HG02840 (cell line): ENCODE measurements at regions not wholly inside any gene's neighbourhood (a gene's known extent, or its start where the extent isn't known, plus 50 kb on each side); places are given as distances from the start of the nearest gene placed in this dataset.
"Not testable (repeated sequence)": the region's sequence is repeated elsewhere in the genome, so short reads cannot be mapped to it uniquely, and the experiment has no call there.

ENCODE experiments used
- ATAC-seq: cut with Tn5 transposase; IDR thresholded peaks from one replicate; pipeline ENCODE4 v1.9.1; 2021; ENCODE audit warnings: mild to moderate bottlenecking, moderate library complexity, moderate number of reproducible peaks; ENCODE audit not compliant: unreplicated experiment, low FRiP score

DNA sequence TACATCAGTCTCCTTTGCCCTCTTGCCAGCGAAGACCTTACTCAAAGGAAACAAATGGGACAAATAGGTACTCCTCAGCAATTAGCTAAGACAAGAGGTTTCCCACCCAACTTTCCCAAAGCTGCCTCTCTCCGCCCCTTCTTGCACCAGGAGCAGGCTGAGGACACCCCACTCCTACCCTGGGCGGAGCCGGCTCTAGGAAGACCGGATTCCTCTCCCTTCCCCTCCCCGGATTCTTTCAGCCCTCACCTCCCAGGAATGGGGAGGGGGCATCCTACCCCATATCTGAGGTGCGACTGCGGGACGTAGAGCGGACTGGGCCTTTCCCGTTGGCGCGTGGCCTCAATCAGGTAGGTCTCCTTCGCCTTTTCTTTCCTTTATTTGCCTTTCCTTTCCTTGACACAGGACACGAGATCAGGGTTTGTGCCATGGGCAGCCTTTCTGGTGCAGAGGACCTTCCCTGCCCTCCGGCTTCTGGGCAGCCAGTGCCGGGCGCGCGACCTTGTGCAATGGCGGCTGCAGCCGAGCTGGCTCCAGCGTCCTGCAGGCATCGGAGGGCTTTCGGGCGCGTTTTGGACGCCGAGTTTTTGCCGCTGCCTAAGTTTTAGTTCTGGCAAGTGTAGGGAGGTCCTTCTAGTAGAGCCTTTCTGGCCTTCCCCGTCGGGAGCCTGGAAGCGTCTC, 279.9 kb downstream of the PLS3 start:
- ATAC-seq, result not testable (repeated sequence)

DNA sequence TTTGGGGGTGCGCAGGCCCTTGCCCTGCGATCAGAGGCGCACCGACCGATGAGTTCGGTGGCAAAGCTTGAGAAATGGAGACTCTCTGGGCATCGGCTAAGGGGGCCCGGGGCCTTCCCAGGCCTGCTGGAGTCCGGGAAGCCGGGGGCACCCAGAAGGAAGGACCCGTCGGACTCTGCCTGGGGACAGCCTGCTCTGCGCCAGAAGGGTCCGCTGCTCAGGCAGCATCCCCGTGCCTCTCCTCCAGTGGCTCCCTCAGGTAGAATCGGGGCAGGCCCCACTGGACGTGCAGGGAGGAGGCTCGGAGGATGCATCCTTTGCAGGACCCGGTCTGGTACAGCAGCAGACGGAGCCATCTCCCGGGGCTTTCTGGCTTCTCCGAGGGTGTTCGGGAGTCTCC, 290.0 kb downstream of the PLS3 start:
- ATAC-seq, result not testable (repeated sequence)

DNA sequence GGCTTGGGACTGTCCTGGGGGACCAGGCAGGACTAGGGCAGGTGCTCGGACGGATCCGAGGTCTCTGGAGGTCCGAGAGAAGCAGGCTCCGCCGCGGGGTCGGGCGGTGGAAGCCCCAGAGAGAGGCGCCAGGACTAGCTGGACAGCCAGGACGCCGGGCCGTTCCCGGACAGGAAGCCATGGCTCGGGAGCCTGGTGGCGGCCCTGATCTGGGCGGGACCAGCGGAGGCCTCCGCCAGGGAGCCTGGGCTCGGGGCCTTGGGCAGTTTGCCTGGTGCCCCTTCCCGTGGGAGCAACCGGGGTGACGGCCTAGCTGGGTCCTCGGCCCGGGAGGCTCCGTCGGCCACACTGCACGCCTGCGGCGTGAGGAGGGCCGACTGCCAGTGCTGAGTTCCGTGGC, 292.3 kb downstream of the PLS3 start:
- not testable (repeated sequence) for ATAC-seq

DNA sequence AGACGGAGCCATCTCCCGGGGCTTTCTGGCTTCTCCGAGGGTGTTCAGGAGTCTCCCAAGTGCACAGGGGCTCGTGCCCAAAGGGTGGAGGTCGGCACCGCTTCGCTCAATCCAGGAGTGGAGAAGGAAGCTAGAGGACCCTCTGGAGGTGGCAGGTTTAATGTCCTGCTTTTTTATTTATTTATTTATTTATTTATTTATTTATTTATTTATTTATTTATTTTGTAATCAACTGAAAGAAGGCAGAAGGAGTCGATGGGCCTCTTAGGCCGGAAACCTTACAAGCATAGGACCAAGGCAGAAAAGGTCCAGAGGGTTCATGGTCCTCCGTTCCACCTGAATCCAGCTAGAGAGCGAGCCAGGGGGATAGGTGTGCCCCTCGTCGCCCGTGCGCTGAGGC, 289.4 kb upstream of the AGTR2 start:
- not testable (repeated sequence) for ATAC-seq

DNA sequence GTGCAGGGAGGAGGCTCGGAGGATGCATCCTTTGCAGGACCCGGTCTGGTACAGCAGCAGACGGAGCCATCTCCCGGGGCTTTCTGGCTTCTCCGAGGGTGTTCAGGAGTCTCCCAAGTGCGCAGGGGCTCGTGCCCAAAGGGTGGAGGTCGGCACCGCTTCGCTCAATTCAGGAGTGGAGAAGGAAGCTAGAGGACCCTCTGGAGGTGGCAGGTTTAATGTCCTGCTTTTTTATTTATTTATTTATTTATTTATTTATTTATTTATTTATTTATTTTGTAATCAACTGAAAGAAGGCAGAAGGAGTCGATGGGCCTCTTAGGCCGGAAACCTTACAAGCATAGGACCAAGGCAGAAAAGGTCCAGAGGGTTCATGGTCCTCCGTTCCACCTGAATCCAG, 286.4 kb upstream of the AGTR2 start:
- not testable (repeated sequence) for ATAC-seq

DNA sequence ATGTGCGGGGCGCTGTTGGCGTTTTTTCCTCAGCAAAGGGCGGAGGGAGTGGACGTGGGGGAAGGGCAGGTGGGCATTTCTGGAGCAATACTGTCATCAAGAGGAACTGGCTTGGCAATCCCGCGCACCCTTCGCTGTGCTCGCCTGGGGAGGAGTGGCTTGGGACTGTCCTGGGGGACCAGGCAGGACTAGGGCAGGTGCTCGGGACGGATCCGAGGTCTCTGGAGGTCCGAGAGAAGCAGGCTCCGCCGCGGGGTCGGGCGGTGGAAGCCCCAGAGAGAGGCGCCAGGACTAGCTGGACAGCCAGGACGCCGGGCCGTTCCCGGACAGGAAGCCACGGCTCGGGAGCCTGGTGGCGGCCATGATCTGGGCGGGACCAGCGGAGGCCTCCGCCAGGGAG, 282.5 kb upstream of the AGTR2 start:
- not testable (repeated sequence) for ATAC-seq

DNA sequence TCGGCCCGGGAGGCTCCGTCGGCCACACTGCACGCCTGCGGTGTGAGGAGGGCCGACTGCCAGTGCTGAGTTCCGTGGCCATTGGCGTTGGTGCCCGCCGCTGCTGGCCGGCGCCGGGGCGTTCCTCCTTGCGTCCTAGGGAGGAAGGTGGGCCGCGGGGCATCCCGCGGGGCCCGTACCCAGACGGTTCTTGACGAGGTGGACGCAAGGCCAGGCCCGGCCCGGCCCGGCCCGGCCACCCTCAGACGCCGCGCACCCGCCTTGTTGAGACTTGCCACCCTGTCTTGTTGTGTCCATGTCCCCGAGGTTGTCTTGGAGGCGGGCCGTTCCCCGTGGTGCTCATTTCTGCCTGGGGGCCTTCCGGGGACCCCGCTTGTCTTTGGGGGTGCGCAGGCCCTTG, 282.0 kb upstream of the AGTR2 start:
- ATAC-seq, result not testable (repeated sequence)

DNA sequence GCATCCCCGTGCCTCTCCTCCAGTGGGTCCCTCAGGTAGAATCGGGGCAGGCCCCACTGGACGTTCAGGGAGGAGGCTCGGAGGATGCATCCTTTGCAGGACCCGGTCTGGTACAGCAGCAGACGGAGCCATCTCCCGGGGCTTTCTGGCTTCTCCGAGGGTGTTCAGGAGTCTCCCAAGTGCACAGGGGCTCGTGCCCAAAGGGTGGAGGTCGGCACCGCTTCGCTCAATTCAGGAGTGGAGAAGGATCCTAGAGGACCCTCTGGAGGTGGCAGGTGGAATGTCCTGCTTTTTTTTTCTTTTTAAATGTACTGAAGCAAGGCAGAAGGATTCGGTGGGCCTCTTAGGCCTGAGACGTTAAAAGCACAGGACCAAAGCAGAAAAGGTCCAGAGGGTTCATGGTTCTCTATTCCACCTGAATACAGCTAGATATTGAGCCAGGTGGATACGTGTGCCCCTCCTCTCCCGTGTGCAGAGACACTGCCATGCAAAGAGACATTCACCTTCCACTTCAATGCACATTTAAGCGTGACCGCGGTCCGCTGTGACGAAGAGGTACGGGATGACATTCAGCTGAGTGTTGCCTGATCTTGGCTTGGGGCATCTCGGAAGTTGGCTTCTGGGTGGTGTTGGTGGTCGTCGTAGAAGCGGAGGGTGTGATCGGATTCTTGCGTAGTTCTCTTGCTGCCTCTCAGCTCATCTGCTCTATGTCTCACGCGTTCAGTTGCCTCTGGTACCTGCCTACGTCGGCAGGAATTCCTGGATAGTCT, 281.2 kb upstream of the AGTR2 start:
- ATAC-seq, result no peak

DNA sequence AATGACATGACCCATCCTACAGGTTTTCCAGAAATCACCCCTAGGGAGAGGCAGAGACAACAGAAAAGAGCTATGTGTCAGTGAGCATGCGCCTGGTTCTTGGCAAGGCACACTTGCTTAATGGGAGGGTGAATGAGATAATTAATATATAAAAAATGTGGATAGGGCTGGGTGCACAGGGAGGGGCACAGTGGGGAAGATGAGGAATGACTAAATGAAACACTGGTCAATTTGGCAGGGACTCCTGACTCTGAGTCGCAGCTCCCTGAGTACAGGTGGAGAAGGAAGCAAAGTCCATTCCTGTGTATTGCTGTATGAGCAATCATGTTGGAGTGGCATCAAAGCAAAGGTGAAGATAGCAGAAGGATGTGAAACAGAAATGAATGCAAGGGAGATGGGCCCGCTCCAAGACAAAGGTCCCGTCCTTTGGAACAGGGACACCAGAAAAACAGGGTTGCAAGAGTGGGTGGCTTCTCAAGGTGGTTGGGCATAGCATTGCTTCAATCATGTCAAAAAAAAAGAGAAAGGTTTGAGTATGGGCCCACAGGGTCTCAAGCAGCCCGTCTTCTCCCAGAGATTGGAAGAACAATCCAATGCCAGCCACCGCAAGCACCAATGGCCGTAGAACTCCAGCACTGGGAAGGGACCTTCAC, 278.4 kb upstream of the AGTR2 start:
- ATAC-seq, result no peak

DNA sequence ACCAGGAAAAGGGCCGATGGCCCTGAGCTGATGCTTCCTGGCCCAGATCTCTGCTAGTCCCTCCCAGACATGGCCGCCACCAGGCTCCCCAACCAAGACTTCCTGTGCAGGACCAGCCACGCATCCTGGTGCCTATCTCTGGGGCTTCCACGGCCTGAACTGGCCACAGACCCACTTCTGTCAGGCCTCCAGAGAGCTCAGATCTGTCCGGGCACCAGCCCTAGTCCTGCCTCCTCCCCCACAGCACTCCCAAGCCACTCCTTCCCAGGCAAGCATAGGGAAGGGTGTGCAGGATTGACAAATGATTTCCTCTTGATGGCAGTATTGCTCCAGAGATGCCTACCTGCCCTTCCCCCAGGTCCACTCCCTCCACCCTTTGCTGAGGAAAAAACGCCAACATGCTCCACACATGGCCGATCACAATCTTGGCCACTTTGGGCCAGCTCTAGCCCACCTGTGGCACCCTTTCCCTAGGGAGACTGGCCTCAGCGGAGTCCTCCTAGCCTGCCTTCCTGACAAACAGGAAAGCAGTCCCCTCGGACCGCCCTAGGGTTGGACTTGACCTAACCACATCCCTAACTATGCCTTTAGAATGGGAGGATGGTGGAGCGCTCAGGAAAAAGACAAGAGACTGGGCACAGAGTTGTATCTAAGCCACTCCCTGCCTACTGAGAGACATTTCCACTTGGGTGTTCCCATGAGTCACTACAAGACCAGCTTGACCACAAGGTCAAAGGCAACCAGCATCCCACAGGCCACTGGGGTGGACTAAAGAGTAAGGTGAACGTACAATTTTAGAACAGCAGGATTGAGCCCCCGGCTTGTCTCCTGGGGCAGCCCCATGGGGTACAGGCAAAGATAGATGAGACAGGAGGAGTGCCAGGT, 277.5 kb upstream of the AGTR2 start:
- peak; percentile 60 for ATAC-seq

DNA sequence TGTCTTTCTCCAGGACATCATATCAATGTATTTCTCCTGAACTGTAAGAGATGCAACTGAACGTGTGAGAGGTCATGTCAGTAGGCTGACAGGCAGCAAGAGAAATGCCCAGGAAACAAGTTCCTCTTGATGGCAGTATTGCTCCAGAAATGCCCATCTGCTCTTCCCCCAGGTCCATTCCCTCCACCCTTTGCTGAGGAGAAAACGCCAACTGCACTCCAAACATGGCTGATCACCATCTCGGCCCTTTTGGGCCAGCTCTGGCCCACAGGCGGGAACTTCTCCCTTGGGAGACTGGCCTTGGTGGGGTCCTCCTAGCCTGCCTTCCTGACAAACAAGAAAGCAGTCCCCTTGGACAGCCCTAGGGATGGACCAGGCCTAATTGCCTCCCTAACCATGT, 276.5 kb upstream of the AGTR2 start:
- ATAC-seq, result no peak

DNA sequence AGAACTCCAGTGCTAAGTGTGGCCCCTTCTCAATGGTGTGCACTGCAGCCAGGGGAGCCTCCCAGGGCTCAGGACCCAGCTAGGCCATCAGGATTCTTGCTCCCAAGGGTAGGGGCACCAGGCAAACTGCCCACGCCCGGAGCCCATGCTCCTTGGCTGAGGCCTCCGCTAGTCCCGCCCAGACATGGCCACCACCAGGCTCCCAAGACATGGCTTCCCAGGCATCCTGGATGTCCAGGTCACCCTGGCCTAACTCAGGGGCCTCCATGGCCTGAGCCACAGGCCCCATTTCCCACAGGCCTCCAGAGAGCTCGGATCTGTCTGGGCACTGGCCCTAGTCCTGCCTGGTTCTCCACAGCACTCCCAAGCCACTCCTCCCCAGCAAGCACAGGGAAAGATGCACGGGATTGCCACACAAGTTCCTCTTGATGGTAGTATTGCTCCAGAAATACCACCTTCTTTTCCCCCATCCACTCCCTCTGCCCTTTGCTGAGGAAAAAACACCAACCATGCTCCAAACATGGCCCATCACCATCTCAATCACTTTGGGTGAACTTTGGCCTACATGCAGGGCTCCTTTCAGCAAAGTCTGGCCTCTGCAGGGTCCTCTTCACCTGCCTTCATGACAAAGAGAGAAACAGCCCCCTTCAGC, 274.7 kb upstream of the AGTR2 start:
- ATAC-seq, result no peak

DNA sequence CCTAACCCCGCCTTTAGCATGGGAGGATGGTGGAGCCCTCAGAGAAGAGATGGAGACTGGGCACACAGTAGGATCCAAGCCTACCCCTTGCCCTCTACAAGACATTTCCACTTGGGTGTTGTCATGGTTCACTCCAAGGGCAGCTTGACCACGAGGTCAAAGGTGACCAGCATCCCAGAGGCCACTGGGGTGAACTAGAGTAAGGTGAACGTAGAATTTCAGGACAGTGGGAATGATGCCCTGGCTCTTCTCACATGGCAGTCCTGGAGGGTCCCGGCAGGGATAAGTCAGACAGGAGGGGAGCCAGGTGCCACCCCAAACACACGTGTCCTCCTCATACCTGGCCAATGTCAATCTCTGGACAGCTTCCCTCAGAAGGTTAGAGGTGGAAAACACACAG, 274.2 kb upstream of the AGTR2 start:
- no peak for ATAC-seq

DNA sequence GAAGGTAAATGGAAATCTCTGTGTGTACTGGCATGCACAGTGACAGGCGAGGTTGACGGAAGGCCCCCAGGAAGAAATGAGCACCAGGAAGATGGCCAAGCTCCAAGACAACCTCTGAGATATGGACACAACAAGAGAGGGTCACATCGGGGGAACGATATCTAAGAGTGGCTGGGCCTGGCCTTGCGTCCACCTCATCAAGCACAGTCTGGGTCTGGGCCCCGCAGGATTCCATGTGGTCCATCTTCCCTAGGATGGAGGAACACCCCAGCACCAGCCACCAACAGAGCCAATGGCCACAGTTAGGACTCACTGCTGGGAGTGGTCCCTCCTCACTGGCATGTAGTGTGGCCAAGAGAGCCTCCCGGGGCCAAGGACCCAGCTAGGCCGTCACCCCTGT, 272.6 kb upstream of the AGTR2 start:
- no peak for ATAC-seq

DNA sequence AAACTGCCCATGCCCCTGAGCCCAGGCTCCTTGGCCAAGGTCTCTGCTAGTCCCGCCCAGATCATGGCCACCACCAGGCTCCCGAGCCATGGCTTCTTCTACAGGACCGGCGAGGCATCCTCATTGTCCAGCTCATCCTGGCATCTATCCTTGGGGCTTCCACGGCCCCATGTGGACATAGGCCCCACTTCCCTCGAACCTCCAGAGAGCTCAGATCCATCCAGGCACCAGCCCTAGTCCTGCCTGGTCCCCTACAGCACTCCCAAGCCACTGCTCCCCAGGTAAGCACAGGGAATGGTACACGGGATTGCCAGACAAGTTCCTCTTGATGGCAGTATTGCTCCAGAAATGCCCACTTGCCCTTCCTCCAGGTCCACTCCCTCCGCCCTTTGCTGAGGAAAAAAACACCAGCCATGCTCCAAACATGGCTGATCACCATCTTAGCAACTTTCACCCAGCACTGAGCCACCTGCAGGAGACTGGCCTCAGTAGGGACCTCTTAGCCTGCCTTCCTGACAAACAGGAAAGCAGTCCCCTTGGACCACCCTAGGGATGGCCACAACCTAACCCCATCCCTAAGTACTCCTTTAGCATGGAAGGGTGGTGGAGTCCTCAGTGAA, 272.1 kb upstream of the AGTR2 start:
- ATAC-seq, result peak; percentile 95

DNA sequence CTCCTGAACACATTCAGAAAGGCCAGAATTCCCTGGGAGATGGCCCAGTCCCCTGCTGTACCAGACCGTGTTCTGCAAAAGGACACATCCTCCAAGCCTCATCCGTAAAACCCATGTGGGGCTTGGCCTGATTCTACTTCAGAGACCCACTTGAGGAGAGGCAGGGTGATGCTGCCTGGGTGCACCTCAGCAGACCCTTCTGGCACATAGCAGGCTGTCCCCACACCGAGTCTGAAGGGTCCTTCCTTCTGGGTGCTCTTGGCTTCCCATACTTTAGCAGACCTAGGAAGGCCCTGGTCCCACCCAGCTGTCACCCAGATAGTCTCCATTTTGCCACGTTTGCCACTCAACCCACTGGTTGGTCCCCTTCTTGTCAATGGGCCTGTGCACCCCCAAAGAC, 270.1 kb upstream of the AGTR2 start:
- ATAC-seq, result no peak

DNA sequence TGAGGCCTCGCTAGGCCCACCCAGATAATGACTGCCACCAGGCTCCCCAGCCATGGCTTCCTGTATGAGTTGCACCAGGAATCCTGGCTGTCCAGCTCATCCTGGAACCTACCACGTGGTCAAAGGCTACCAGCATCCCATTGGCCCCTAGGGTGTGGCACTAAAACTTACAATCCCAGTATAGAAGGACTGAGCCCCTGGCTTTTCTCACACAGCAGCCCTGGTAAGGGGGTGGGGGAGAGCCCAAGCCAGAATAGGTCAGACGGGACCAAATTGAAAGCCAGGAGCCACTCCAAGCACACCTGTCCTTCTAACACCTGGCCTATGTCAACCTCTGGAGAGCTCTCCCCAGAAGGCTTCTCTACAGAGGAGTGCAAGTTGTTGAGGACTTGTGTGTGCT, 269.3 kb upstream of the AGTR2 start:
- ATAC-seq, result no peak

DNA sequence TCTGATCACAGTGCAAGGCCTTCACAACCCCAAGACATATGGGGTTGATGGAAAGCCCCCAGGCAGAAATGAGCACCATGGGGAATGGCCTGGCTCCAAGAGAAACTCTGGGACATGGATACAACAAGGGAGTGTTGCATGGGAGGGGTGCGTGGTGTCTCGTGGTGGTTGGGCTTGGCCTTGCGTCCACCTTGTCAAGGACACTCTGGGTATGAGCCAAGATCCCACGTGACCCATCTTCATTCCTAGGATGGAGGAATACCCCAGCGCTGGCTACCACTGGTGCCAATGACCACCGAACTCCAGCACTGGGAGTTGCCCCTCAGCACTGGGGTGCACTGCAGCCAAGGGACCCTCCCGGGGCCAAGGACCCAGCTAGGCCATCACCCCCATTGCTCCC, 267.5 kb upstream of the AGTR2 start:
- ATAC-seq, result no peak

DNA sequence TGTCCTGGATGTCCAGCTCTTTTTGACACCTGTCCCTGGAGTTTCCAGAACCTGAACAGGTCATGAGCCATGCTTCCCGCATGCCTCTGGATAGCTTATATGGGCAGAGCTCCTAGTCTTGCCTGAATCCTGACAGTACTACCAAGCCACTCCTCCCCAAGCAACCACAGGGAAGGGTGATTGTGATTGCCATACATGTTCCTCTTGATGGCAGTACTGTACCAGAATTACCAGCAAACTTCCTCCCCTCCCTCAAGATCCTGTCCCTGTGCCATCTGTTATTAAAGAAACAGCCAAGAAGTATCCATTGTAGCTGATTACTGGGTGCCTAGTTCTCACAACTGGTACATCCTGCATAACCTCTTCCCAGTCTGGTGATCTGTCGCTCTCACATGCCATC, 264.3 kb upstream of the AGTR2 start:
- no peak for ATAC-seq

DNA sequence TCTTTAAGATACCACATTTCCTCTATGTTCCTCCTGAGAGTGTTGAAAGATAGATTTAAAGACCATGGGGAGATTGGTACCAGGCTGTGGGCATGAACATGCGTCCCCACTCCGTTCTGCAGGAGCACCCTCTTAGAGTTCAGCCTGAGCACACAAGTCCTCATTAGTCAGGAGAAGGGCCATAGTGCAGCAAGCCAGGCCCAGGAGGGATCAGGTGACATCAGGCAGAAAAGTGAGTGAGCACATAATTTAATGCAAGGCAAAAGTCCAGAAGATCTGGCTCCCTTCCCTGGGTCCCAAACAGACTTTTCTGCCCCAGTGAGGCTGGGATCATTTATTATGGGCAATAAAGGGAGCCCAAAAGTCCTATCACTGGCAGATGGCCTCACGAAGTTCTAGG, 263.7 kb upstream of the AGTR2 start:
- no peak for ATAC-seq
